Posterior vena cava (tissue), 2 donors: ENCODE measurements at regions not wholly inside any gene's neighbourhood (a gene's known extent, or its start where the extent isn't known, plus 50 kb on each side); places are given as distances from the start of the nearest gene placed in this dataset.

Experiments
- DNase-seq: peaks from one replicate; pipeline ENCODE4 v3.0.0-alpha.2; 2020; ENCODE audit warnings: low spot score
- intact Hi-C, 2 donors: fragments of 100-400 bp; cut with DNase I; formaldehyde crosslinking; loops; one replicate each; pipeline versions ENCODE4 v1.14.1 to v1.14.2; 2022 to 2023
- donor health status: DM: yes; HTN: yes; CAD: no.
- donor health status: DM: yes; HTN: yes; CAD: no.

DNA sequence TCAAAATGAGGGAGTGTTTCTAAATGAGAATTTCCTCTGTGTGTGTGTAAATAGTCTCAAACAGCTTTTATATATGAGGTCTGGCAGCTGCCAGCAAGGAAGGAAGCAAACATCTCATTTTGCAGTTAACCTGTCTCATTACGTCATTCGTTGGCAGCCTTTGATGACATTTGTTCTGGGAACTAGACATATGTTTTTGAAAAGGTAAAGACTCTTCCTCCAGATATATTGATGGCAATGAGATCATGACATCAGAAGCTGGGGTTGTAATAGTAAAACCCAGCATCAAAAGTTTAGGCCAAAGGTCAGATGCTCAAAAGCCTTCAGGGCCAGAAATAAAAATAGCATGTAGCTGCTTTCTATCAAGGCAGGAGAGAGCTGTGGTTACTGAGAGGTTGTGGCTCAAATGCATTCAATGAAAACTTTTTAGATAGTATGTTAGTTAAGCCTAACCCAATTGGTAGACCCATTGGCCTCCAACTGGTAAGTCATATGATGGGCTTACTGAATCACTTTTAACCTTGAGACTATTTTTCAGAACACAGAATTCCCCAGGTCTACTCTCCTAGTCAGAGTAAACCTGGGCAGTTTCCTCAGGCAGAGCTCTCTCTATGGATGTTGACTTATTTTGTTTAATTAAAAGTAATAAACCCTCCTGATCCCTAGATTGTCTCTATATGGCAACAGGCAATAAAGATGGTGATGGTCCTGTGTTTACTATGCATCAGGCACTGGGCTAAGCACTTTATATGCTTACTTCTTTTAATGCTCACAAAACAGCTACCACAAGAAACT is 386.5 kb upstream of the CFAP20DC start:
- intact Hi-C loops, result no loop called here
- no peak for DNase-seq

DNA sequence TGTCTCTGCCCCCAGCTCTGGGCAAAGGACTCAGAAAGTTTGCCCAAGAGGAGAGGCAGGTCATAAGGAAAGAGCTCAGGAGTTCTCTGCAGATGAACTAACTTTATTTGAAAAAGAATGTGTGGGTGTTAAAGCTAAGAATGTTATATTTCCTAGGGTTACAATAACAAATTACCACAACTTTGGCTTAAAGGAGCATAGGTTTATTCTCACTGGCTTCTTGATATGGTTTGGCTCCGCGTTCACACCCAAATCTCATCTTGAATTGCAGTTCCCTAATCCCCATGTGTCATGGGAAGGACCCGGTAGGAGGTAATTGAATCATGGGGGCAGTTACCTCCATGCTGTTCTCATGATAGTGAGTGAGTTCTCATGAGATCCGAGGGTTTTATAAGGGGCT is 383.7 kb upstream of the CFAP20DC start:
- intact Hi-C loops, result no loop called here

DNA sequence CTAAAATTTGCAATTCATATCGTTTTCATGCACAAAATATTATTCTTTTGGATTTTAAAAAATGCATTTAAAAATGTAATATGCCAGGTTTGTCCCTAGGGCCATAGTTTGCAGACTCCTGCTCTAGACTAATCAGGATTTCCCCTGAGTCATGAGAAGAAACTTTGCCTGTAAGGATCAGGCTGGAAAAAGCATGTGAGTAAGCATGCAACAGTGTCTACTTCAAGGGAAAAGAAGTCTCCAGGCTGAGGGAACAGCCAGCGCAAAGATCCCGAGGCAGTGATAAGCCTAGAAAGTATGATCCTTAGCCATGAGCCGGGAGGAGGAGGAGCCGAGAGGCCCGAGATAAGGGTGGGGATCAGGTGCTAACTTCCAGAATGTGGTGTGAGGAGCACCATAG is 382.8 kb upstream of the CFAP20DC start:
- DNase-seq, result no peak
- intact Hi-C loops, result no loop called here

More for the DNA sequence above, 383.7 kb upstream of the CFAP20DC start:
- no peak for DNase-seq

DNA sequence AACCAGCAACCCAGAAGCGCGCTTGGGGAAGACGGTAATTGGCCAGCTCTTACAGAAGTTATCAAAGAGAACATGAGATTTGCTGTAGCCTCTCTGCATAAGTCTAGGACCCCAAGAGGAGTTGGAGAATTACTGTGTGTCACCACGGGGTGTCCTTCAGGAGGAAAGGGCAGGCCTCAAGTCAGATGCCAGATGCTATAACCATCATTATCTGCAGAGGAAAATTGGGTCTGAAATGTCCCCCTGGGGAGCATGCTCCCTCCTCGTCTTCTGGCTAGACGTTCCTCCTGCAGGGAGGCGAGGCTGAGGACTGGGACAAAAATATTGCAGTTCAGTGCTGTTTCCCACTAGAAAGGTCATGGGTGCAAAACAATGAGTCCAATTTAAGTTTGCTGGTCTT is 380.5 kb upstream of the CFAP20DC start:
- intact Hi-C loops, result no loop called here
- no peak for DNase-seq

DNA sequence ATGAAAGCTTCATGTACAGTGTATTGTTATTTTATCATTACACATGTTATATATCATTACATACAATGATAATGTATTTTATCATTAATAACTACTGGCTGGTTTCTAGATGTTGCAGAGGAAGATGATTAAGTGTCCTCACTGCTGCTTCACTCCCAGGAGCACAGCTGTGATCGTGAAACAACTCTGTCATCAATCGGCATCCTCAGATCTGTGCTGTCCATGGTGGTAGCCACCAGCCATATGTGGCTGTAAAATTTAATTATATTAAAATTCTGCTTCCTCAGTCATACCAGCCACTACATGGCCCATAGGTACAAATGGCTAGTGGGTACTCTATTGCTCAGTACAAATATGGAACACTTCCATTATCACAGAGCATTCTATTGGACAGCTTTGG is 379.4 kb upstream of the CFAP20DC start:
- intact Hi-C loops, result no loop called here
- no peak for DNase-seq

DNA sequence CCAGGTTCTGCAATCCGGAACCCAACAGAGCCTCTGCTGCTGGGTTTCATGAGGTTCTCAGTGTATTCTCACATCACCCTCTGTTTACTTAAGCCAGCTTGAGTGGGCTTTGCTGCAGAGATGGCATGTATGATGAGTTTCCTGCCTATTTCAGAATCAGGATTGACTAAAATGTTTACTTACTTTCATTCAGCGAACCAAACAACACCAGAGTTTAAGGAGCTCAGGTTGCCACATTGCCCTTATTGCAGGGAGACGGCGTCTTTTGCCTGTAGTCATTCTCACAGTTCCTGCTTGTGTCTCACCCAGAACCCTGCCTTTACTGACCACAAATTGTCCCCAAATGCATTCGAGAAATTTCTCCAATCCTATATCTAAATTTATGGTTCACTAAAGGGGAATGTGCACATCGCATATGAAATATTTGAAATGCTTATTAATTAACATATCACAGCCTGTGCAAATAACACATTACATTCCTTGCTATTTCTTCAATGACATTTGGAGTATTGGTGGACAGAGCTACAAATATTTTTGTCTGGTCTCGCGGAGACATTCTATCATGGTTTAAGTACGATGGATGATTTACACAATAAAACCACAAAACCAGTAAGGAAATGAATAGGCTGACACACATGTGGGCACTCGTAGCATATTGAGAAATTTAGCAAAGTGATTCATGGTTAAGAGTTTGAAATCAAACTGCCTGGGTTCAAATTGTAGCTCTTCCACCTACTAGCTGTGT is 377.2 kb upstream of the CFAP20DC start:
- intact Hi-C loops, result no loop called here
- DNase-seq, result no peak

DNA sequence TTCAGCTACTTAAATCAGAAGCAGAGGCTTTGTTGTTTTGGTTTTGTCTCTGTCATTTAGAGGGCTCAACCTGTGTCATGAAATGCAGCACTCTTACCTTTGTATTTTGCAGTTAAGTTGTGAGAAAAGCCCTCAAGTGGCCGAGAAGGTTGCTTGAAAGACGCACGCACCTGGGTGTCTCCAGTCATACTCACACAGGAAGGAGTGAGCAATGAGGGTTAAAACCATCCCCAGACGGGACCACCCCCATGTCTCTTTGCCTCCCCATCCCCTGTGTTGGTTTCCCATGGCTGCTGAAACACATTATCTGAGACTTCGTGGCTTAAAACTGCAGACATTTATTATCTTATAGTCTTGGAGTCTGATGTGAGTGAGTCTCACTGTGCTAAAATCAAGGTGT is 376.1 kb upstream of the CFAP20DC start:
- no peak for DNase-seq
- intact Hi-C loops, result no loop called here

DNA sequence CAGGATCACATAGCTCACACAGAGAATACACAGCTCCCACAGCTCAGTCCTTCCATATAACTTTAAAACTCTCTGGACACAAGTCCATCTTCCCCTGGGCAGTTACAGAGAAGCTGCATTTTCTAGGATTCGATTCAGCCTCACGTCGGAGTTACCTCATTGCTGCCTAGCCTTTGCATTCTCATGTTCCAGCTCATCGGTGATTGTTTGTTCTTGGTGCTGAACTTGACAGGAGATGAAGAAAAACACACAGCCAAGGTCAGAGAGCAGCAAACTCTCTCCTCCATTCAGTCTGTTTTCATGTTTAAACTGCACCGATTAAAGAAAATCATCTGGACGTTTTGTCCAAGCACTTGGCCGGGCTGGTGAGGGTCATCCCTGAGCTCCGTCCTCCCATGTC is 375.5 kb upstream of the CFAP20DC start:
- intact Hi-C loops, result no loop called here
- DNase-seq, result no peak

DNA sequence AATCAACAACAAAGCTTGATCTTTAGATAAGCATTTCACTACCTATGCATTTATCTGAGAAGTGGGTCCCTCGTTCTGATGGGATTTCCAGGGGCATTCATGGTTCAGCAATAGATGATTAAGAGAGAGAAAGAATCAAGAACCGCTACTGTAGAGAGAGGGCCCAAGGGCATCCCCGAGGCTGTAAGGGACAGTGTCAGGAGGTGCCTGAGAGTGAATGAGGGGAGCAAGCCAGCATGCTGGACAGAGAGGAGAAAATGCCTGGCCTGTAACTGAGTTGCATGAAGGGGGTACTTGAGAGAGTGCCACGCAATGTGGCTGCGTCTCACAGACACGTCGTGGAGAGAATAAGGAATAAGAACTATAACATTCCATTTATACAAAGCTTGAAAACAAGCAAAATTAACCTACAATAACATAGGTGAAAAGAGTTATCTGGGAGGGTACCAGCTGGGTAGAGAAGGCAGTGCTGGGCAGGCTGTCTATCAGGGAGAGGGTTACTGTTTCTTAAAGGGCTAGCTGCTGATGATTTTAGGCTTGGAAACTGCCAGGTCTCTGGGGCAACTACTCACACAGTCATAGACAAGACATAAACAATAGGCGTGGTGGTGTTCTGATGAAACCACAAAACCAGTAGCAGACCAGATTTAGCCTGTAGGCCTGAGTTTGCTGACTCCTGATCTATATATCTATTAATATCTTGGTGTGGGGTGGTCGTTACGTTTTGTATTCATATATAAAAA is 374.6 kb upstream of the CFAP20DC start:
- intact Hi-C loops, result no loop called here
- DNase-seq, result no peak

DNA sequence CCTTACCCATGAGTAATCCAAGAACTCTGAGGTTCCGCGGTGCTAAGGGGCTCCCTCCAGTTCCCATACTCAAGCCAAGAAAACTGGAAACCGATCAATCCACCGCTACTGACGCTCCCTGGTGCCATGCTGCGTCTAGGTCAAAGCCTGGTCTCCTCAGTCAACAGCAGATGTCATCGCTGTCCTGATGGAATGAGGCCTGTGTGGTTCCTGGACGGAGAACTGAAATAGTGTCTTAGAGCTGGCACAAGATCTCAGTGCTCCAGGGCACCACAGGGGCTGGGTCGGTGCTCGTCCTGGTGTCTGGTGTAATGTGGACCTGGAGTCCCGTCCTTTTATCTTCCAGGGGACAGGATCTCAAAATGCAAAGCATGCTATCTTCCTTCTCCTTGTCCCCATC is 373.9 kb upstream of the CFAP20DC start:
- intact Hi-C loops, result no loop called here
- no peak for DNase-seq

DNA sequence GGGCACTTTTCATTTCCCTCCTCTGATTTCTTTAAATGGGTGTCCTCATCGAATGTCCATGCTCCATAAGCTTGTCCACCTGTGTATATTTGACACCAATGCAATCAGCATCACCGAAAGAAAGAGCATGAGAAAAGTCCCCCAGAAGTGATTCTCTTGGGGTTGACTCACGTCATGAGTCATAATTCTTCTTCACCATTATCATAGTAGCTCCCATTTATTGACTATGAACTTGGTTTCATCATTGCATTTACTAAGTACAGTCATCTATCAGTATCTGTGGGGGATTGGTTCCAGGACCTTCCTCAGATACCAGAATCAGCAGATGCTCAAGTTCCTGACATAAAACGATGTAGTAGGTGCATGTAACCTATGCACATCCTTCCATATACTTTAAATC is 372.5 kb upstream of the CFAP20DC start:
- intact Hi-C loops, result no loop called here

DNA sequence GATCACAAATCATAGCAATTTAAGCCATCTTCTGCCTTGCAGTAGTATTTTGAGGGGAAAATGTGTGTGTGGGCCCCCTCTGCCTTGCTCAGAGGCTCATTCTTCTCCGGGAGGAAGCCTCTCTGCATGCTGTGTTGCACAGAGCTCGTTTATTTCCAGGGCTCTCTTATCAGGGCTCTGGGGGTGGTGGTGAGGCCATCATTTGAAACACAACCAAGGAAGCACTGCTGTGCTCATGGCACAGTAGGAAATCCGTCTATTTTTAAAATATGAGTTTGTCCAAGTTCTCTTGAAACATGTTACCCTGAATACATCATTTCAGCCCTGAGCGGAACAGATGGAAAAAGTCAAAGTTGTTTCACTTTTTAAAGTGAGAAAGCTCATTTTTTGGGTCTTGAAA is 369.0 kb upstream of the CFAP20DC start:
- DNase-seq, result no peak
- intact Hi-C loops, result no loop called here

More for the DNA sequence above, 372.5 kb upstream of the CFAP20DC start:
- no peak for DNase-seq

DNA sequence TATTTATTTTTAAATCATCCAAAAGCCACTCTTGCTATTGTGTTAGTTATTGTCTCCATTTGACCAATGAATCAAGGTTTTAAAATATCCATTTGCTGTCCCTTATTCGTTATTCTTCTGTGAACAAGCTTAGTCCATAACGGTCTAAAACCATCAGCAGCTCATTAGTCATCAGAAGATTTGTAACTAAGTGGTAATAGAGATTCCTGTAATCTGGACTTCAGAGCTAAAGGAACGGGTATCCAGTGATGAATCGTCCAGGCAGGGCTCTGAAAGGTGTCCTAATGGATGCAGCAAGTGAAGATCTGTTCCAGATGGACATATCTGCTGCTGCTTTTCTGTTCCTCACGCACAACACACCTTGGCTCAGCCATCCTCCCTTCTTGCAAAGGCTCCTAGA is 362.7 kb upstream of the CFAP20DC start:
- intact Hi-C loops, result no loop called here
- no peak for DNase-seq

DNA sequence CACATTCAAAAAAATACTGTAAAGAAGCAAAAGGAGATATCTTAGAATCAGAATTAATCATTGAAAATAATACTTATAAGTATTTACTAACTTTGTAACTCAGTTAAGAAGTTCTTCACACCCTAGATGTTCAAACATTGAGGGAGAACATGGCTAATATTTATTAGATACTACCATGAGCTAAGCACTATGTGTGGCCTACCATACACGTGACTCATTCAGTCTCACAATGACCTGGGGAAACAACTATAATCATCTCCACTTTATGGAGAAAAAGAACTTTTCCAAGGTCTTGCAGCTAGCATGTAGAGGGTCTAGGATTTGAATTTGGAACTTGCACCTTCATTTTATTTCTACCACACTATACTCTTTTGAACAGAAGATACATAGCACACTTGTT is 361.9 kb upstream of the CFAP20DC start:
- intact Hi-C loops, result no loop called here
- no peak for DNase-seq

DNA sequence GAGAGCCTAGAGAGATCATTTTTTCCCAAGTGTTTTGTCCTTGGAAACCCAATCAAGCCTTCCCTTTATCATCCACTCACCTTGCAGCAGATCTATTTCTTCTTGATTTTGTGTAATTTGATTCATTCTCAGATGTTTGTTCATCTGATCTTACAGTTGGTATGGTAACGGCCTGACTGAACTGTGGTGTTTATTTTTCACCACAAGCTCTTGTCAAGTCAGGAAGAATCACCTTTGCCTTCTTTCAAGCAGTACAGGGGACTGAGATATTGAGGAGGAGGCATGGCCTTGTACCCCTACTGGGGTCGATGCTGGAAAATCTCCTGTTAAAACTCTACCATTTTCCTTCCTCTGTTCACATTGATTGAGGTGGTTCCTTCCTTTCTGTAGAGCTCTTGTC is 361.4 kb upstream of the CFAP20DC start:
- intact Hi-C loops, result no loop called here
- DNase-seq, result no peak

DNA sequence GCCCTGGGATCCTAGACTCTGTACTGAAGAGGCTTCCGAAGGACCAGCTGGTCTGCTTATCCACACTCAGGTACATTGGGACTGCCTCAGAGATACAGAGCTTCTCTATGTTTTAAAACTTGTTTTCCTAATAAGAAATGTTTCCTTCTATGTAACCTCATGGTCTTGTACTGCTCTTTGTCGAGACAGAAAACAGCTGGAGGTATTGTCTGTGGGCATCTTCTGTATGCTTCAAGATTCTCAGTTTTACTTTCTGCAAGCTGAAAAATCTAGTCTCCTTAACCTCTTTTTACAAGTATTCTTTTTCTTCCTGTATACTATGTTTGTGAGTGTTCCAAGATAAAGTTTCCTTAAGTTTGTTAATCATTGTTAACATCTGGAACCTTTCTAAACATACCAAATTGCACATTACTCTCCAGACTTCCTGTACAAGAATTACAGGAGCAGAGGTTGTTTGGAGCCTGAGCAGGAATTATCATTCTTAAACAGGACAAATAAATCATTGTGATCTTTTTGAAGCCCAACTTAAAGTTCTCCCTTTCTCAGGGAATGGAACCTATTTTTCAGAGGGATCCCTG is 358.3 kb upstream of the CFAP20DC start:
- intact Hi-C loops, result no loop called here
- no peak for DNase-seq

DNA sequence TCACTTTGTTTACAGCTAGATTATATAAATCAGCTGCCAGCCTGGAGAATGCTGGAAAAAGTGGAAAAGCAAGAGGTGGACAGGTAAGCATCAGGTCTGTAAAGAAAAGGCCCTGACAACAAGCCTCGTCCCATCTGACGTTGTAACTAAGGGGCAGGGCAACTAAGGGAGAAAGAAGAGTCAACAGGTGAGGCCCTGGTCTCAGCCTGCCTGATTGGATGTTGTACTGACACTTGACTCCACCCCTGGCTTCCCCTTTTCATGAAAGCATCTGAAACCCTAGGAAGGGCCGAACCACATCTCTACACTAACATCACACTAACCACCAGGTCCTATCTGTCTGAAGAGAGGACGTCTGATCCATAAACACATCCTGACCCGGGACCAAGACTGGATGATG is 357.6 kb upstream of the CFAP20DC start:
- no peak for DNase-seq
- intact Hi-C loops, result no loop called here

DNA sequence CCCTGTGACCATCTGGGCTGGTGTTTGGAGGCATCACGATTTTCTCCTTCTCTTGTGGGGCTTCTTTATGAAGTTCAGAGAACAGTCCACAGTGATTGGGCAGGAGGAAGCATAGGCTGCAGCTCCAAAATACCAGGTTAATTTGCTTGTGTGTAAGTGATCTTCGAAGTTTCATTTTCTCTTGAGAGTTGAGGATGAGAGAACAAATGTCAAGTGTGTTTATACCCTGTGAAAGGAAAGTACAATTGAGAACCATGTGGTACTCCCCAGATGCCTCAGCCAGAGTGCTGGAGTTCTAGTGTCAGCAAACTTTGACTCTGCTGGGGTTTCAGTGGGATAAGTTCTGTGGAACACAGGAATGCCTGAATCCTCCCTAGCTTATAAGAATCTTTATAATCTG is 357.1 kb upstream of the CFAP20DC start:
- DNase-seq, result no peak
- intact Hi-C loops, result no loop called here

DNA sequence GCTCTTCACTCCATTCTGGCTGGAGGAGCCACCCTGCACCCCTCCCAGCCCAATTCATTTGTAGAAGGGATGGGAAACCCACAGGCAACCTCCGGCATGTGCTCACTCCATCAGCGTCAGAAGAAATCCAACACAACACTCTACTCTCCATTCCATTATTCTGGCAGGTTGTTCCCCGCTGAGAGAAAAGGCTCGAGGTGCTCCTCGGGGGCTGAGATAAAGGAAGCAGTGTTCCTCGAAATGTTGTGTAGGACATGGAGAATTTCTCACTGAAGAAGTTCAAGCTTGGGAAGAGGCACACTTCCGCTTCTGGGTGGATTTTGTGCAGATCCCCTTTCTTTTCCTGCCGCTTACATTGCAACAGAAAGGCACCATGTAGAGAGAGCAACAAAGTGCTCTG is 355.0 kb upstream of the CFAP20DC start:
- no peak for DNase-seq
- intact Hi-C loops, result no loop called here

DNA sequence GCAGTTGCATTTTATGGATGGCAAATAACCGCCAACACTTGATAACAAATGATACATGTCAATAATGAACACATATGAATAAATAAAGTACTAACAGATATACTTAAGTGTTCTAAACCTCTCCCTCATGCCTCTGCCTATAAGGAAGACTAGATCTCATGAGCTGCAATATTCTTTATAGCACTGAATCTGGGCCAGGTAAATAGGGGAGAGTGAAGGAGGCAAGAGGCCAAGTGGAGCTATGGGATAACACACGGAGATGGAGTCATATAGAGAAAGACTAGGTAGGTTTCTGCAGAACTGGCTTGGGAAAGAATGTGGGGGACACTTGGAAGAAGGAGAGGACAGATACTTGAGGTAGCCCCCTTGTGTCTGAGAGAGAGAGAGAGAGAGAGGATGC is 354.2 kb upstream of the CFAP20DC start:
- no peak for DNase-seq
- intact Hi-C loops, result no loop called here
